Esophagus muscularis mucosa (tissue), 3 donors: ENCODE measurements at regions not wholly inside any gene's neighbourhood (a gene's known extent, or its start where the extent isn't known, plus 50 kb on each side); places are given as distances from the start of the nearest gene placed in this dataset.

Experiments
- POLR2A ChIP-seq: fragments of 450-650 bp; IDR thresholded peaks from one replicate; pipeline ENCODE4 v1.6.1; 2017; ENCODE audit warnings: antibody characterized with exemption, moderate library complexity, mild to moderate bottlenecking, low read depth
- POLR2AphosphoS5 ChIP-seq, 2 donors: sonication (generic); formaldehyde crosslinking; IDR thresholded peaks; one replicate each; pipeline ENCODE4 v1.6.1; 2017; ENCODE audit warnings: antibody characterized with exemption in 2 of 2
- TF ChIP-seq, protein P1 (sequence below), 3 experiments: fragments of 200-600 bp in 2 of 3; fragments of 450-650 bp in 1 of 3; sonication (generic) in 2 of 3; IDR thresholded peaks; one replicate each; pipeline ENCODE4 v1.5.1; 2017 to 2019; ENCODE audit warnings: antibody characterized with exemption in 3 of 3, mild to moderate bottlenecking in 2 of 3, moderate library complexity in 1 of 3

DNA sequence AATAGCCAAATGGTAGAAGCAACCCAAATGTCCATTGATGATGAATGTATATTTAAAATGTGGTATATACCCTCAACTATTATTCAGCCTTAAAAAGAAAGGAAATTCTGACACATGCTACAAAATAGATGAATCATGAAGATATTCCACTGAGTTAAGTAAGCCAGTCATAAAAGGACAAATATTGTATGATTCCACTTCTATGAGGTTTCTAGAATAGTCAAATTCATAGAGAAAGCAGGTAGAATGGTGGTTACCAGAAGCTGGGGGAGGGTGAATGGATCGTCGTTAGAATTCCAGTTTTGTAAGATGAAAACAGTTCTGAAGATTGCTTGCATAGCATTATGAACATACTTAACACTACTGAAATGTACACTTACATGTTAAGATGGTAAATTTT, 214.3 kb upstream of the MYLIP start:
- TF ChIP-seq, protein P1, sequence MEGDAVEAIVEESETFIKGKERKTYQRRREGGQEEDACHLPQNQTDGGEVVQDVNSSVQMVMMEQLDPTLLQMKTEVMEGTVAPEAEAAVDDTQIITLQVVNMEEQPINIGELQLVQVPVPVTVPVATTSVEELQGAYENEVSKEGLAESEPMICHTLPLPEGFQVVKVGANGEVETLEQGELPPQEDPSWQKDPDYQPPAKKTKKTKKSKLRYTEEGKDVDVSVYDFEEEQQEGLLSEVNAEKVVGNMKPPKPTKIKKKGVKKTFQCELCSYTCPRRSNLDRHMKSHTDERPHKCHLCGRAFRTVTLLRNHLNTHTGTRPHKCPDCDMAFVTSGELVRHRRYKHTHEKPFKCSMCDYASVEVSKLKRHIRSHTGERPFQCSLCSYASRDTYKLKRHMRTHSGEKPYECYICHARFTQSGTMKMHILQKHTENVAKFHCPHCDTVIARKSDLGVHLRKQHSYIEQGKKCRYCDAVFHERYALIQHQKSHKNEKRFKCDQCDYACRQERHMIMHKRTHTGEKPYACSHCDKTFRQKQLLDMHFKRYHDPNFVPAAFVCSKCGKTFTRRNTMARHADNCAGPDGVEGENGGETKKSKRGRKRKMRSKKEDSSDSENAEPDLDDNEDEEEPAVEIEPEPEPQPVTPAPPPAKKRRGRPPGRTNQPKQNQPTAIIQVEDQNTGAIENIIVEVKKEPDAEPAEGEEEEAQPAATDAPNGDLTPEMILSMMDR (IDR thresholded peaks at IDR 0.05): no peak
- no peak for TF ChIP-seq POLR2A
- no peak for TF ChIP-seq POLR2AphosphoS5 (IDR thresholded peaks at IDR 0.05)
